Neural cell (in vitro differentiated cells): ENCODE measurements at regions not wholly inside any gene's neighbourhood (a gene's known extent, or its start where the extent isn't known, plus 50 kb on each side); places are given as distances from the start of the nearest gene placed in this dataset.

Source experiments
- H2AFZ ChIP-seq: fragments of 200-600, 300-800 bp; sonication (generic), shearing (Covaris generic); 2 replicates; pipeline ENCODE4 v1.6.0; 2014; ENCODE audit warnings: low read depth, mild to moderate bottlenecking, antibody characterized with exemption, low read length, moderate library complexity
- H3F3A ChIP-seq: fragments of 200-600 bp; shearing (Covaris generic); 2 replicates; pipeline ENCODE4 v1.6.1; 2016; ENCODE audit warnings: mild to moderate bottlenecking, moderate library complexity, mixed read lengths, antibody characterized with exemption, low read length; ENCODE audit not compliant: insufficient read depth, poor library complexity, severe bottlenecking
- H3K27ac ChIP-seq: fragments of 200-600, 300-800 bp; sonication (generic), shearing (Covaris generic); 2 replicates; pipeline ENCODE4 v1.5.1; 2014; ENCODE audit warnings: mild to moderate bottlenecking, low read length, moderate library complexity
- H3K27me3 ChIP-seq: fragments of 300-800, 200-600 bp; sonication (generic), shearing (Covaris generic); 2 replicates; pipeline ENCODE4 v1.6.0; 2014; ENCODE audit warnings: mild to moderate bottlenecking, low read depth, low read length, moderate library complexity; ENCODE audit not compliant: insufficient read depth
- H3K36me3 ChIP-seq: fragments of 300-800, 200-600 bp; sonication (generic), shearing (Covaris generic); 2 replicates; pipeline ENCODE4 v1.5.1; 2014; ENCODE audit warnings: mild to moderate bottlenecking, antibody characterized with exemption, low read length, moderate library complexity; ENCODE audit not compliant: insufficient read depth
- H3K4me2 ChIP-seq: fragments of 300-800, 200-600 bp; sonication (generic), shearing (Covaris generic); 2 replicates; pipeline ENCODE4 v1.6.0; 2014; ENCODE audit warnings: mild to moderate bottlenecking, low read length
- H3K4me3 ChIP-seq: fragments of 300-800, 200-600 bp; sonication (generic), shearing (Covaris generic); 2 replicates; pipeline ENCODE4 v1.5.1; 2014; ENCODE audit warnings: mild to moderate bottlenecking, low read length, moderate library complexity
- H3K79me2 ChIP-seq: fragments of 200-600 bp; shearing (Covaris generic); replicated peaks from 2 replicates; pipeline ENCODE4 v1.6.0; 2014; ENCODE audit warnings: mild to moderate bottlenecking, low read length, moderate library complexity; ENCODE audit not compliant: insufficient read depth
- H3K9ac ChIP-seq: fragments of 300-800, 200-600 bp; sonication (generic), shearing (Covaris generic); 2 replicates; pipeline ENCODE4 v1.6.1; 2016; ENCODE audit warnings: mild to moderate bottlenecking, low read length, mixed read lengths
- H3K9me2 ChIP-seq: fragments of 200-600 bp; shearing (Covaris generic); 2 replicates; pipeline ENCODE4 v1.6.1; 2016; ENCODE audit warnings: mild to moderate bottlenecking, low read length, mixed read lengths; ENCODE audit not compliant: insufficient read depth
- H3K9me3 ChIP-seq: fragments of 200-600, 300-800 bp; sonication (generic), shearing (Covaris generic); 2 replicates; pipeline ENCODE4 v1.6.1; 2016; ENCODE audit warnings: mild to moderate bottlenecking, mixed run types, low read length, moderate library complexity, mixed read lengths
- H4K20me1 ChIP-seq: fragments of 200-600 bp; shearing (Covaris generic); 2 replicates; pipeline ENCODE4 v1.6.1; 2016; ENCODE audit warnings: mild to moderate bottlenecking, mixed run types; ENCODE audit not compliant: insufficient read depth
- EP300 ChIP-seq: fragments of 450-650 bp; conservative IDR thresholded peaks from 2 replicates; pipeline ENCODE4 v1.6.1; 2014; ENCODE audit warnings: antibody characterized with exemption, mild to moderate bottlenecking, moderate library complexity; ENCODE audit not compliant: poor library complexity, severe bottlenecking
- EZH2 ChIP-seq: fragments of 200-600, 300-800 bp; shearing (Covaris generic), sonication (generic); IDR thresholded peaks from 2 replicates; pipeline ENCODE4 v1.6.1; 2014; ENCODE audit warnings: antibody characterized with exemption, low read length, borderline replicate concordance, mild to moderate bottlenecking; ENCODE audit not compliant: insufficient read depth, poor library complexity, severe bottlenecking
- MXI1 ChIP-seq: fragments of 450-650 bp; conservative IDR thresholded peaks from 2 replicates; pipeline ENCODE4 v1.6.1; 2014; ENCODE audit warnings: antibody characterized with exemption, mild to moderate bottlenecking; ENCODE audit not compliant: poor library complexity, severe bottlenecking
- POLR2AphosphoS5 ChIP-seq: IDR thresholded peaks from 2 replicates; pipeline ENCODE4 v1.6.1; 2012
- RAD21 ChIP-seq: fragments of 450-650 bp; conservative IDR thresholded peaks from 2 replicates; pipeline ENCODE4 v1.6.1; 2014; ENCODE audit warnings: antibody characterized with exemption, mild to moderate bottlenecking, moderate library complexity
- SMC3 ChIP-seq: fragments of 450-650 bp; conservative IDR thresholded peaks from 2 replicates; pipeline ENCODE4 v1.6.1; 2014; ENCODE audit warnings: antibody characterized with exemption, mild to moderate bottlenecking, moderate library complexity; ENCODE audit not compliant: poor library complexity
- TAF1 ChIP-seq: IDR thresholded peaks from 2 replicates; pipeline ENCODE4 v1.6.1; 2012; ENCODE audit warnings: low read depth
- TF ChIP-seq, protein P1 (sequence below): IDR thresholded peaks from 2 replicates; pipeline ENCODE4 v1.6.1; 2012; ENCODE audit warnings: borderline replicate concordance
- TF ChIP-seq, protein P2 (sequence below): fragments of 450-650 bp; IDR thresholded peaks from 2 replicates; pipeline ENCODE4 v1.5.1; 2014; ENCODE audit warnings: antibody characterized with exemption, mild to moderate bottlenecking, moderate library complexity; ENCODE audit not compliant: poor library complexity, severe bottlenecking

DNA sequence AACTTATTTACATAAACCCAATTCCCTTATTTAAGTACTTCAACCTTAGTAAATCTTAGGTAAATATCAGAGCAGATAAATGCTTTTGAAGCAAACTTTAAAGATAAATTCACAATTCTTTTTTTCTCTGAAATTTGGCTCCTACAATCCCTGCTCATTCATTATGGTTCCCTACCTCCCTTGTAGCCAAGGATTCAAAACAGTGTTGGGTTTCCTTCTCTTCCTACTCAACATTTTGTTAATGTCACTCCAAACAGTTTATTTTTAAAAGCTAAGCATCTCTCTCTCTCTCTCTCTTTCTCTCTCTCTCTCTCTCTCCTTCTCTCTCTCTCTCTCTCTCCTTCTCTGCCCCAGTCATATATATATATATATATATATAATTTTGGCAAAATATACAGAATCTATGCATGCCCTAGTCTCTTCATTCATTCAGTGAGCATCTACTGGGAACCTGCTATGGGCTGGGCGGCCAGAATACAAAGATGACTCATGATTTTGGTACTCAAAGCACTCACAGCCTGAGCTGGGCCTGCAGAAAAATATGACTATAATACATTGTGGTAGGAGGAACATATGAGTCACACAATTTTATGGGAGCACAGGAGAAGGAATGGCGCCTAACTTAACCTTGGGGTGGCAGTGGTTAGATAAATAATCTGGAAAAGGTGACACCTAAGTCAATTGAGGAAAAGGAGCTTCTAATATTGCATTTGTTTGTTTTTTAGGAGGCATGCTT lies 123.7 kb upstream of the DHRS4 start:
- no peak overlapping the region for H3K4me3 ChIP-seq
- H2AFZ ChIP-seq = no peak overlapping the region
- no peak overlapping the region for H3K4me2 ChIP-seq
- no peaks in the 10 kb centered on the region for H3K79me2 ChIP-seq
- H3K9ac ChIP-seq = no peak overlapping the region
- H3K9me3 ChIP-seq = no peaks in the 10 kb centered on the region
- H3K27ac ChIP-seq = no peak overlapping the region
- H3K9me2 ChIP-seq = no peaks in the 10 kb centered on the region
- H3K36me3 ChIP-seq = no peaks in the 10 kb centered on the region
- H4K20me1 ChIP-seq = no peaks in the 10 kb centered on the region
- no peaks in the 10 kb centered on the region for H3K27me3 ChIP-seq
- TF ChIP-seq TAF1 (no peak), POLR2AphosphoS5 (no peak), SMC3 (no peak), EZH2 (no peak), EP300 (no peak), RAD21 (no peak), MXI1 (no peak)
- TF ChIP-seq, protein P1, sequence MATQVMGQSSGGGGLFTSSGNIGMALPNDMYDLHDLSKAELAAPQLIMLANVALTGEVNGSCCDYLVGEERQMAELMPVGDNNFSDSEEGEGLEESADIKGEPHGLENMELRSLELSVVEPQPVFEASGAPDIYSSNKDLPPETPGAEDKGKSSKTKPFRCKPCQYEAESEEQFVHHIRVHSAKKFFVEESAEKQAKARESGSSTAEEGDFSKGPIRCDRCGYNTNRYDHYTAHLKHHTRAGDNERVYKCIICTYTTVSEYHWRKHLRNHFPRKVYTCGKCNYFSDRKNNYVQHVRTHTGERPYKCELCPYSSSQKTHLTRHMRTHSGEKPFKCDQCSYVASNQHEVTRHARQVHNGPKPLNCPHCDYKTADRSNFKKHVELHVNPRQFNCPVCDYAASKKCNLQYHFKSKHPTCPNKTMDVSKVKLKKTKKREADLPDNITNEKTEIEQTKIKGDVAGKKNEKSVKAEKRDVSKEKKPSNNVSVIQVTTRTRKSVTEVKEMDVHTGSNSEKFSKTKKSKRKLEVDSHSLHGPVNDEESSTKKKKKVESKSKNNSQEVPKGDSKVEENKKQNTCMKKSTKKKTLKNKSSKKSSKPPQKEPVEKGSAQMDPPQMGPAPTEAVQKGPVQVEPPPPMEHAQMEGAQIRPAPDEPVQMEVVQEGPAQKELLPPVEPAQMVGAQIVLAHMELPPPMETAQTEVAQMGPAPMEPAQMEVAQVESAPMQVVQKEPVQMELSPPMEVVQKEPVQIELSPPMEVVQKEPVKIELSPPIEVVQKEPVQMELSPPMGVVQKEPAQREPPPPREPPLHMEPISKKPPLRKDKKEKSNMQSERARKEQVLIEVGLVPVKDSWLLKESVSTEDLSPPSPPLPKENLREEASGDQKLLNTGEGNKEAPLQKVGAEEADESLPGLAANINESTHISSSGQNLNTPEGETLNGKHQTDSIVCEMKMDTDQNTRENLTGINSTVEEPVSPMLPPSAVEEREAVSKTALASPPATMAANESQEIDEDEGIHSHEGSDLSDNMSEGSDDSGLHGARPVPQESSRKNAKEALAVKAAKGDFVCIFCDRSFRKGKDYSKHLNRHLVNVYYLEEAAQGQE = no peak
- TF ChIP-seq, protein P2, sequence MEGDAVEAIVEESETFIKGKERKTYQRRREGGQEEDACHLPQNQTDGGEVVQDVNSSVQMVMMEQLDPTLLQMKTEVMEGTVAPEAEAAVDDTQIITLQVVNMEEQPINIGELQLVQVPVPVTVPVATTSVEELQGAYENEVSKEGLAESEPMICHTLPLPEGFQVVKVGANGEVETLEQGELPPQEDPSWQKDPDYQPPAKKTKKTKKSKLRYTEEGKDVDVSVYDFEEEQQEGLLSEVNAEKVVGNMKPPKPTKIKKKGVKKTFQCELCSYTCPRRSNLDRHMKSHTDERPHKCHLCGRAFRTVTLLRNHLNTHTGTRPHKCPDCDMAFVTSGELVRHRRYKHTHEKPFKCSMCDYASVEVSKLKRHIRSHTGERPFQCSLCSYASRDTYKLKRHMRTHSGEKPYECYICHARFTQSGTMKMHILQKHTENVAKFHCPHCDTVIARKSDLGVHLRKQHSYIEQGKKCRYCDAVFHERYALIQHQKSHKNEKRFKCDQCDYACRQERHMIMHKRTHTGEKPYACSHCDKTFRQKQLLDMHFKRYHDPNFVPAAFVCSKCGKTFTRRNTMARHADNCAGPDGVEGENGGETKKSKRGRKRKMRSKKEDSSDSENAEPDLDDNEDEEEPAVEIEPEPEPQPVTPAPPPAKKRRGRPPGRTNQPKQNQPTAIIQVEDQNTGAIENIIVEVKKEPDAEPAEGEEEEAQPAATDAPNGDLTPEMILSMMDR = no peak
- no peaks in the 10 kb centered on the region for H3F3A ChIP-seq

DNA sequence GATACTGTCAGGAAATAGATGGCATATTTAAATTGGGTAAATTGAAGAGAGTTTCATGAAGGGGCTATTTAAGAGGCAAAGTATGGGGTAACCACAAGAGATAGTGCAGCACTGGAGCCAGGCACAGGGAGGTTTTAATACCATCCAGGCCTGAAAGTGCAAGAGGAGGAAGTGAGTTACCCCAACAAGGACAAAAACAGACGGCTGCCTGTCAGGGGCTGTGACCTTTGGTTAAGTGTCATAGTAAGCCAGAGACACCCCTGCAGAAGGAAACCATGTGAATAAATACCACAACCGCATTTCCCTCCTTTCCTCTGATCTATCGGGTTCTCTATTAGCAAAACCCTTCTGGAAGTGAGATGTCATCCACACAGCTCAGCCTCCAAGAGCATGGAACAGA lies 122.0 kb upstream of the DHRS4 start:
- Histone ChIP-seq H3K9me3 (no peaks in the 10 kb centered on the region), H3K4me3 (no peak overlapping the region), H3K79me2 (no peaks in the 10 kb centered on the region), H3K36me3 (no peaks in the 10 kb centered on the region), H2AFZ (no peak overlapping the region), H3K27me3 (no peaks in the 10 kb centered on the region), H3K9ac (no peak overlapping the region), H3K4me2 (no peak overlapping the region), H4K20me1 (no peaks in the 10 kb centered on the region), H3F3A (no peaks in the 10 kb centered on the region), H3K9me2 (no peaks in the 10 kb centered on the region), H3K27ac (no peak overlapping the region)
- TF ChIP-seq SMC3 = no peak
- TF ChIP-seq EP300 = no peak
- TF ChIP-seq MXI1 = no peak
- TF ChIP-seq, protein P2 = no peak
- no peak for TF ChIP-seq TAF1
- no peak for TF ChIP-seq POLR2AphosphoS5
- TF ChIP-seq RAD21 = no peak
- no peak for TF ChIP-seq EZH2
